ENCODE measurements at regions not wholly inside any gene's neighbourhood (a gene's known extent, or its start where the extent isn't known, plus 50 kb on each side); places are given as distances from the start of the nearest gene placed in this dataset.

GRCh38 chr2:133840761-133841160, 272.5 kb upstream of the NCKAP5 start:
- TF ChIP-seq L3MBTL2 (conservative IDR thresholded peaks at IDR 0.05) (no peak), ARNT (IDR thresholded peaks at IDR 0.05) (no peak), BHLHE40 (IDR thresholded peaks at IDR 0.05; ENCODE audit: borderline replicate concordance) (no peak), ELF4 (IDR thresholded peaks at IDR 0.05) (no peak), FOXK2 (IDR thresholded peaks at IDR 0.05) (no peak), ZNF384 (IDR thresholded peaks at IDR 0.05) (no peak), CTBP1 (IDR thresholded peaks at IDR 0.05; ENCODE audit: borderline replicate concordance) (no peak), SUZ12 (IDR thresholded peaks at IDR 0.05) (no peak), LEF1 (IDR thresholded peaks at IDR 0.05; ENCODE audit: borderline replicate concordance) (no peak), NFRKB (IDR thresholded peaks at IDR 0.05) (no peak), FOXA1 (IDR thresholded peaks at IDR 0.05) (no peak), SP1 (IDR thresholded peaks at IDR 0.05) (no peak)
